ENCODE measurements at regions not wholly inside any gene's neighbourhood (a gene's known extent, or its start where the extent isn't known, plus 50 kb on each side); places are given as distances from the start of the nearest gene placed in this dataset.

- Histone ChIP-seq H2BK20ac (ENCODE audit: low read length) (no peak overlapping the region), H2AFZ (ENCODE audit: low read length) (no peak overlapping the region), H3K79me2 (ENCODE audit: control insufficient read depth in 1 of 2, insufficient read depth in 2 of 2, low read length in 2 of 2) (no peaks in the 10 kb centered on the region), H3K4me2 (ENCODE audit: insufficient read depth in 1 of 2, low read depth in 2 of 2, low read length in 2 of 2) (no peak overlapping the region), H3K9ac (replicated peaks in 1 of 4; ENCODE audit: extremely low read depth in 1 of 4, low read depth in 3 of 4, low read length in 3 of 4) (no peak overlapping the region), H2BK5ac (ENCODE audit: low read depth, low read length) (no peak overlapping the region), H3K27me3 (replicated peaks in 1 of 4; ENCODE audit: control insufficient read depth in 3 of 4, extremely low read depth in 1 of 4, insufficient read depth in 3 of 4, low read length in 3 of 4) (0 out of 7 replicates have a peak, but pooled peaks cover 0 to 3% (median 0%) of the 10 kb centered on the region in 4 experiments), H3K9me3 (ENCODE audit: insufficient read depth in 2 of 2, low read depth in 1 of 2, low read length in 1 of 2) (no peaks in the 10 kb centered on the region; a peak in 1 of 4 replicates), H3K56ac (replicated peaks; ENCODE audit: insufficient read length, low read depth, low read length) (no peak overlapping the region), H2BK12ac (ENCODE audit: low read depth, low read length) (no peak overlapping the region), H2BK15ac (ENCODE audit: low read length) (no peak overlapping the region), H3K27ac (ENCODE audit: low read depth, low read length) (no peak overlapping the region), H4K20me1 (replicated peaks in 1 of 2; ENCODE audit: control insufficient read depth in 1 of 2, insufficient read depth in 2 of 2, low read length in 2 of 2) (no peaks in the 10 kb centered on the region), H3K4ac (replicated peaks; ENCODE audit: insufficient read length, low read depth, low read length) (no peak overlapping the region), H3K18ac (ENCODE audit: extremely low read depth, low read length) (no peak overlapping the region), H4K5ac (ENCODE audit: insufficient read length, low read depth, low read length) (no peak overlapping the region), H3K4me1 (replicated peaks in 1 of 4; ENCODE audit: control insufficient read depth in 3 of 4, insufficient read depth in 4 of 4, low read length in 3 of 4) (peaks cover 0 to 7% (median 2%) of the 10 kb centered on the region in 4 experiments; a peak in 5 of 7 replicates), H3K4me3 (ENCODE audit: extremely low read depth in 1 of 4, insufficient read depth in 2 of 4, low read depth in 3 of 4, low read length in 4 of 4) (no peak overlapping the region), H3K23me2 (ENCODE audit: low read depth, low read length) (peaks cover 3% of the 10 kb centered on the region; the same call in 1 of the 2 replicates), H2BK120ac (replicated peaks; ENCODE audit: low read depth, low read length) (no peak overlapping the region), H3K23ac (ENCODE audit: insufficient read length) (no peak overlapping the region), H3K36me3 (ENCODE audit: control insufficient read depth in 2 of 4, insufficient read depth in 4 of 4, low read length in 3 of 4) (no peaks in the 10 kb centered on the region), H2AK5ac (ENCODE audit: low read depth, low read length) (no peak overlapping the region), H3K14ac (ENCODE audit: insufficient read length) (no peak overlapping the region), H4K91ac (replicated peaks; ENCODE audit: insufficient read length, low read length) (no peak overlapping the region), H4K8ac (ENCODE audit: extremely low read depth, insufficient read depth, low read length) (no peak overlapping the region), H3K79me1 (ENCODE audit: low read depth, low read length) (no peaks in the 10 kb centered on the region)
- DNase-seq (ENCODE audit: low read depth in 1 of 2, low spot score in 2 of 2) = no peak
- CTCF ChIA-PET (ENCODE audit: partially characterized antibody) = interaction anchor here (0.5 to 1.9 kb wide), 9 partner anchors 10 to 368 kb away, joined by 3 to 7 read pairs (median 3); no protein-coding TSS in a partner anchor
- no peak for FAIRE-seq
- 100% methylated on average over 2 of the region's 3 CpGs; no CpG with 5 or more reads in 1 of the 2 experiments for WGBS, 2 experiments (ENCODE audit: extremely low coverage in 1 of 2, insufficient coverage in 1 of 2, insufficient read length in 1 of 2, insufficient replicate concordance in 2 of 2, low coverage in 1 of 2, low lambda C conversion rate in 2 of 2, missing lambda C conversion rate in 1 of 2)
- POLR2A ChIA-PET (ENCODE audit: partially characterized antibody) = interaction anchor here (1.2 kb wide), 1 partner anchor 10 kb away, joined by 4 read pairs; no protein-coding TSS in a partner anchor
- TF ChIP-seq TEAD4 (IDR thresholded peaks at IDR 0.05; ENCODE audit: low read depth, low read length) = no peak
- no peak for TF ChIP-seq POLR2A (IDR thresholded peaks at IDR 0.05; ENCODE audit: control extremely low read depth in 1 of 2, low read depth in 2 of 2, low read length in 2 of 2)
- TF ChIP-seq YY1 (IDR thresholded peaks at IDR 0.05; ENCODE audit: low read depth, low read length) = no peak
- TF ChIP-seq POU5F1 (IDR thresholded peaks at IDR 0.05; ENCODE audit: low read depth, low read length) = no peak
- TF ChIP-seq EZH2 (IDR thresholded peaks at IDR 0.05; ENCODE audit: low read depth, low read length, severe bottlenecking) = no peak
- TF ChIP-seq BRCA1 (IDR thresholded peaks at IDR 0.05; ENCODE audit: low read depth, low read length) = no peak
- TF ChIP-seq MAX (IDR thresholded peaks at IDR 0.05) = no peak
- TF ChIP-seq SIRT6 (IDR thresholded peaks at IDR 0.05; ENCODE audit: low read length) = no peak
- no peak for TF ChIP-seq SP4 (IDR thresholded peaks at IDR 0.05; ENCODE audit: low read length)
- TF ChIP-seq FOSL1 (IDR thresholded peaks at IDR 0.05; ENCODE audit: insufficient read depth, low read depth, low read length) = no peak
- no peak for TF ChIP-seq CEBPB (IDR thresholded peaks at IDR 0.05; ENCODE audit: low read depth, low read length)
- TF ChIP-seq ZNF274 (IDR thresholded peaks at IDR 0.05; ENCODE audit: borderline replicate concordance, extremely low read depth, low read length) = no peak
- TF ChIP-seq RXRA (IDR thresholded peaks at IDR 0.05; ENCODE audit: insufficient read depth, low read depth, low read length) = no peak
- TF ChIP-seq ASH2L (IDR thresholded peaks at IDR 0.05; ENCODE audit: low read length) = no peak
Measured at GRCh38 chr20:59385038-59385437, 84.6 kb downstream of the EDN3 start.
